Fibroblast of skin of right biceps (primary cell): ENCODE measurements at regions not wholly inside any gene's neighbourhood (a gene's known extent, or its start where the extent isn't known, plus 50 kb on each side); places are given as distances from the start of the nearest gene placed in this dataset.
A peak's percentile ranks its signal among the peaks of the same experiment; 100 is the strongest.
"Not testable (repeated sequence)": the region's sequence is repeated elsewhere in the genome, so short reads cannot be mapped to it uniquely, and the experiment has no call there.

ENCODE experiments used
- DNase-seq: peaks from one replicate; pipeline ENCODE4 v3.0.0-alpha.2; 2013

DNA sequence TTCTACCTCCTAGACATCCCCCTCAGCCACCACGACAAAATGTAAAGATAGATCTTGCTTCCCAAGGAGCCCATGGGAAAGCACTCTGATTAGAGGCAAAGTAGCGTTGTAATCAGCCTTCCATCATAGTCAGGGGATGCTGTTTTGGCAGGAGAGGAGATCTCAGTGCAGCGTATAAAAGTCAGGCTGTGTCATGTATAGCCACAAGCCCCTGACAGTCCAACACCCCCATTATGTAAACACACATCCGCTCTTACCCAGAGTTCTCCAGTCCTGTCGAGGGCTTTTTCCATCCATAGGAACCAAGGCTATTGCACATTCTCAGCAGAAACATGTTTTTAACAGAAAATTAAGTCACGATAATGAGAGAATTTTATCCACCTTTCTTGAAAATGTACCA is 156.3 kb downstream of the CYSLTR2 start:
- DNase-seq: no peak

DNA sequence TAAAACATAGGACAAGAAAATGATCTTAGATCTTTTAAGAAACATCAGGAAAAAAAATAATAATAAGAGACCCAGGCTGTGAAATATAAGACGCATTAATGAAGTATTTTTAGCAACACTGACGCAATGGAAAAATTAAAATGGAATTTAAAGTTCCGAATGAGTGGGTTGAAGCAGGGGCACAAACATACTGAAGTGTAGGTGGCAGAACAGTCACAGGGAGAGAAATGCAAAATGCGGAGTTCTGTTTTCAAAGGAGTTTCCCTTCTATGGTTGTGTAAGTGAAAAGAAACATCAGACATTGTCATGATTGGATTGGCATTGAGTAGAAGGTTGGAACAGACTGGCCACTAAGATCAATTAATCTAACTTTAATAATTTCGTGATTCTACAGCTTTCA is 159.8 kb downstream of the CYSLTR2 start:
- no peak for DNase-seq

DNA sequence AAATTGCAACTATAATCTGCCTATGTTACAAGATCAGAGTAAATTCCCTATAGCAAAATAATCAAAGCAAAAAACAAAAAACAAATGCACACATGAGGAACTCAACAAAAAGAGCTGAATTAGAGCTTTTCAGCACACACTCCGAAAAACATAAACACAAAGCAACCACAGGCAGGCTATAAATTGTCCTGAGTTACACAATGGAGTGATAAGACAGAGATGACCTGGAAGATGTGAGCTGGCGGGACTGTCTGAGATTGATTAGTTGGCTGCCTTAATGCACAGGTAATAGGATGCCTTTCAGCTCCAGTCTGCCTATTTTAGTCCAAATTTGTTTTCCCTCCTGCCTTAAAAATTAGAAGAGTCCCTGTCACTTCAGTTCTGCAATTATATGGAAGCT is 159.0 kb upstream of the FNDC3A start:
- no peak for DNase-seq

DNA sequence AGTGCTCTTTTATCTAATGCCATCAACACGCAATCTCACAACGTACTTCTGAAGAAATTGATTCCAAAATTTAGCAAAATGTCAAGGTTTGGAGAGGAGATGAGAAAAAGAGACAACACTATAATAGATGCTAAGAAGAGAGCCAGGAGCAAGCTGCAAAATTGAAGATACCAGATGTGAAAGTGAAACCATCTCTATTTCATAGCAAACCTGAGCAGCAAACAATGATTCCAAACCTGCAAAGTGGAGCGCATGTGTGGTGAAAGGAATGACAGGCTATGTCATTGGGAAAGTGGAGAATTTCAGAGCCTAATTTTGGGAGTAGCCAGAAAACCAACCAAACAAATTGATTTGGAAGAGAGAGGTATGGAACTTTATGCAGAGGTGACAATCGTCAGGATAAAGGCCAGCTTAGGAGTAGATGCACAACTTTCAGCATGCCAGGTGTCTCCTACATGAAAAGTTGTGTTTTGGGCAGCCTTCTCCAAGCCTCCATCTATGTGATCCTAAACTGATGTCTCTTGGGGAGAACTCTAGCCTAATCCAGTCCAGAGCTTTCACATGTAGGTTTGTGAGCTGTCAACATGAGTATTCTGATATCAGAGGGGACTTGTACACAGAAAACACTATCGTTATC is 158.4 kb upstream of the FNDC3A start:
- DNase-seq: no peak

DNA sequence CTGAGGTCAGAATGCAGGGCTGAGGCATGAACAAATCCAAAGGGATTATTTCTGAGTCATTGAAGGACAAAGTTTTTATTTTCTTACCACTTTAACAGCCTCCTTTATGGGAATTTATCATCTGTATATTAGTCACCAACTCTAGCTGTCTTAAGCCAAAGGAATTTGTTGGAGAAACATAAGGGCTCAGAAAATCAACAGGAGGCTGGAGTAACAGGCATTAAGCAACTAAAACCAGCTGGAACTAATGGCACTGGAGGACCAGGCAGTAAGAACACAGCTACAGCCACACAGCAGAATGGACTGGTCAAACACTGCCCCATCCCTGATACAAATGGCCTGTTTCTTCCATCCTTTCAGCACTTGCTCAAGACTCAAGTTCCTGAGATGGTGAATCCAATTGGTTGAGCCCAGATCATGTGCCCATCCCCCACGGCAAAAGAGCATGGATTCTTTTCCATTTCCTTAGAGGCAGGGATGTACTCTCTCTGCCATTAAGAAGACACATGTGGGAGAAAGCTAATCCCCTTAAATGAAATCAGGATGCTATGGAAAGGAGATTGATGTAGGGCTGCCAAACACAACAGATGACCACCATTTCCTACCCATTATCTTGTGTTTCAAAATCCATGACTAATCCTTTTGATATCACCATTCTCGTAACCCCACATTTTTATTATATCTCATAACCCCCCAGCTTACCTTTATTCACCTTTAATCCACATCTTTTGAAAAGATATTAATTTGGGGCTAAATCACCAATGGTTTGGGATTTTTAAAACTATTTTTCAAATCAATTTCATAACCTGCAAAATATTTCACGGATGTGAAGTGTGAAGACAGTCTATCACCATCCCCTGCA is 157.0 kb upstream of the FNDC3A start:
- peak; percentile 94 for DNase-seq

DNA sequence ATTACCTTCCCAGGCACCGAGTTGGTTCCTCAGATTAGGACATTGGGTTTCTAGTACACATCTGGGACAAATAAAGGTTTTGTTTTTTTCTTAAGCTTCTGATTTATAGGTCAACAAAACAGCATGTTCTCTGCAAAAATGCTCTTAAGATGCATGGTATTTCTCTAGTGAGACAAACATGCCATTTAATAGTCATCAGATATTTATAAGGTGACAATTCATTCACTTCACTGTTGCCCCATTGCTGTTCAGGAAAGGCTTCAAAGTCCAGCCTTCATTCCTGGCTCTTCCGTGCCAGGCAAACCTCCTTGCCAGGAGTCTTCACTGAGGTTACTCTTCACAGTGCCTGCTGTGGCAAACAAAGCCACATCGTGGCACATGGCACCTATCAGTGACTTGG is 156.3 kb upstream of the FNDC3A start:
- DNase-seq: no peak

DNA sequence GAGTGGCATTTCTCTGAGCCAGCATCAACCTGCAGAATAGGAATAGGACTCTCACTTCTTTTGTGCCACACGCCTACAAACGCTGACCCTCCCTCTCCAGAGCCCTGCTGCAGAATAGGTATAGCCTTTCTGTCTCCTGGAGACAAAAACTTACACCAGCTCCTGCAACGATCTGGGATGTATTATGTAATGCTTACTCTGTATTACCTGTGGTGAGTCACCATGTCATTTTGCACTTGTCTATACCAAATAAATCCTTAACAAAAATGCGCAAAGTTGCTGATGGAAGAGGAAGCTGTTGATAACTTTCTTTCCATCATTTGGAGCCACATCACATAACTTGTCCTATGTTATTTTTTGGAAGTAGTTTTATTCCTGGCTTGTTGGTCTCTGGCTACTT is 155.8 kb upstream of the FNDC3A start:
- DNase-seq: no peak

DNA sequence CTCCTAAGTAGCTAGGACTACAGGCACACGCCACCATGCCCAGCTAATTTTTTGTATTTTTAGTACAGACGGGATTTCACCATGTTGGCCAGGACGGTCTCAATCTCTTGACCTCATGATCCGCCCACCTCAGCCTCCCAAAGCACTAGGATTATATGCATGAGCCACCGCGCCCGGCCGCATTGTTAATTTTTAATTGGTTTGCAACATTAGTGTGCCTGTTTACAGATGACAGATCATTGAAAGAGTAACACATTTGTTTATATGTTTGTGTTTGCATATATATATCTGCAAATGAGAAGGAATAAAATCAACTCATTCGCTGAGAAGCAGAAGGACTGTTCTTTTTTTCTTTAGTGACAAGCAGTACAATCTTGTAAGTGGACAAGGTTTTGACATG is 152.2 kb upstream of the FNDC3A start:
- DNase-seq: not testable (repeated sequence)

DNA sequence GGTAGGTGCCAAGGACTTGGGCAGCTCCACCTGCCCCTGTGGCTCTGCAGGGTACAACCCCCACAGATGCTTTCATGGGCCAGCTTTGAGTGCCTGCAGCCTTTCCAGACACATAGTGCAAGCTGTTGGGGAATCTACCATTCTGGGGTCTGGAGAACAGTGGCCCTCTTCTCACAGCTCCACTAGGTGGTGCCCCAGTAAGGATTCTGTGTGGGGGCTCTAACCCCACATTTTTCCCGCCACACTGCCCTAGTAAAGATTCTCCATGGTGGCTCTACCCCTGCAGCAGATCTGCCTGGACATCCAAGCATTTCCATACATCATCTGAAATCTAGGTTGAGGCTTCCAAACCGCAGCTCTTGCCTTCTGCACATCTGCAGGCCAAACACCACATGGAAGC is 149.7 kb upstream of the FNDC3A start:
- no peak for DNase-seq

DNA sequence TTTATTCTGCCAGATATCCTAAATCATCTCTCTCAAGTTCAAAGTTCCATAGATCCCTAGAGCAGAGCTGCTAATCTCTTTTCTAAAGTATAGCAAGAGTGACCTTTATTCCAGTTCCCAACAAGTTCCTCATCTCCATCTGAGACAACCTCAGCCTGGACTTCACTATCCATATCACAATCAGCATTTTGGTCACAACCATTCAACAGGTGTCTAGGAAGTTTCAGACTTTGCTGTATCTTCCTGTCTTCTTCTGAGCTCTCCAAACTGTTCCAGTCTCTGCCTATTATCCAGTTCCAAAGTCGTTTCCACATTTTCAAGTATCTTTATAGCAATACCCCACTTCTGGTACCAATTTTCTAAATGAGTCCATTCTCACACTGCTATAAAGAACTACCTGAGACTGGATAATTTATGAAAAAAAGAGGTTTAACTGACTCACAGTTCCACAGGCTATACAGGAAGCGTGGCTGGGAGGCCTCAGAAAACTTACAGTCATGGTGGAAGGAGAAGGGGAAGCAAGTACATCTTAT is 148.7 kb upstream of the FNDC3A start:
- not testable (repeated sequence) for DNase-seq

DNA sequence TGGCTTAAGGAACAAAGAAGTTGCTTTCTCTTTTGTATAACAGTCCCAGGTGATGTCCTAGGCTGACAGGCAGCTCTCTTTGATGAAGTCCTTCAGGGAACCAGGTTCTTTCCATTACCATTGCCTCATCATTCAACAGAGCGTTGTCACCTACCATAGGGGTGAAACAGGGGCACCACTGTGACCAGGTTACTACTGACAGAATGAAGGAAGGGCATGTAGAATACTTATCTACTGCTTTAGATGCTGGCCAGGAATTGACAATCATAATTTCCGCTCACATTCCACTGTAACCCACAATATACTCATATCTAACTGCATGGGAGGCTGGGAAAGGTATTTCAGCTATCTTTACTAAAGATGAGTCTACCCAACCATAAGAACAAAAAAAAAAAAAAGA is 148.0 kb upstream of the FNDC3A start:
- peak; percentile 13 for DNase-seq

DNA sequence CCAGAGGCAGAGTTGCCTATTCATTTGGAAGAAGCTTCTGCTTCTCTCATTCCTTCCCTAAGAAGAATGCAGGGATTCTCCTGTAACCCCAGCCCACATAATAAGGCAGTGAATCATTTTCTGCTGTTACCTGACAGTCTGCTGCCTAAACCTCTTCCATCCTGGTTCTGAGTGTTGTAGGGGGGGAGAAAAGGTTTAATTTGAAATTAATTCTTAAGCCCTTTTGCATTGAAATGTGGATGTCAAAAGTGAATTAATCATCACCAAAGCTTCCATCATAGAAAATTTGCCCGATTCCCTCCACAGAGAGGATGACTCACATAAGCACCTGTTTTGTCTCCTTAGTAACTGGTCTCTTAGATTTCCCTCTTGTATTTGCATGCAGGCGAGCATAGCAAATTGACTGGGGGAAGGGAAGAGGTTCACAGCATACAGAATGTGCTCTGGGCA is 146.7 kb upstream of the FNDC3A start:
- no peak for DNase-seq

DNA sequence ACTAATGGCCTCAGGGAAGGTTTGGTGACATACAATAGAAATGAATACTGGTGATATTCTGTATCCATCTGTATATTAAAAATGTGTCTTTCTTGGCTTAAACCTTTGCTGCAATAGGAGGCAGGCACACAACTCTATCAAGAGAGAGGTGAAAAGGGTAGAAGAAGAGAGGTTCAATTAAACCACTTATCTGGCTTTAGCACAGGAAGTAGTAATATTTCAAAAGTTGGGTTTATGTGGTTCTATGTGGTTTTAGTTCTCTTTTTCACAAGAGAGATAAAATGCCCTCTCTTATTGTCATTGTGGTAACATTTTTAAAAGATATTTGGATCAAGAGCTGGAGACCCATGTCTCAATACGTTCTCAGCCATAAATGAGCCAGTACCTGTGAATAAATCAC is 146.2 kb upstream of the FNDC3A start:
- DNase-seq: no peak

DNA sequence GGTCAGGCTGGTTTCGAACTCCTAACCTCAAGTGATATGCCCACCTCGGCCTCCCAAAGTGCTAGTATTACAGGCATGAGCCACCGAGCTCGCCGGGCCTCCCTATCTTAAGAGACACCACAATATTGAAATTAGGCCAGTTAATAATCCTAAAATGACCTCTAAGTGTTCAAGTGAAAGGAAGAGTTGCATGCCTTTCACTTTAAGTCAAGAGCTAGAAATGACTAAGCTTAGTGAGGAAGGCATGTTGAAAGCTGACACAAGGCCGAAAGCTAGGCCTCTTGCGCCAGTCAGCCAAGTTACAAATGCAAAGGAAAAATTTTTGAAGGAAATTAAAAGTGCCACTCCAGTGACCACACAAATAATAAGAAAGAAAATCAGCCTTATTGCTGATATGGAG is 144.5 kb upstream of the FNDC3A start:
- DNase-seq: no peak

DNA sequence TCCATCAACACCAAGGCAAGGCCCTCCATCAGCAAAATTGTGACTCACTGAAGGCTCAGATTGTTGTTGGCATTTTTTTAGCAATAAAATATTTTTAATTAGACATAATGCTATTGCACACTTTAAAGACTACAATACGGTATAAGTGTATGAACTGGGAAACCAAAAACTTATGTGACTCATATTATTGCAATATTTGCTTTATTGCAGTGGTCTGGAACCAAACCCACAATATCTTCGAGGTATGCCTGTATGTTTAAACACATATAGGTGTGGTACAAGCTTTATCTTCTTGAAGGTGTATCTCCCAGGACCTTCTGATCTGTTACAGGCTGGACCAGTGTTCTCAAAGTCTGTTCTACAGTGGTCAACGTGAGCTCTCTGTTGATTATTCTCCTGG is 142.3 kb upstream of the FNDC3A start:
- DNase-seq: no peak

DNA sequence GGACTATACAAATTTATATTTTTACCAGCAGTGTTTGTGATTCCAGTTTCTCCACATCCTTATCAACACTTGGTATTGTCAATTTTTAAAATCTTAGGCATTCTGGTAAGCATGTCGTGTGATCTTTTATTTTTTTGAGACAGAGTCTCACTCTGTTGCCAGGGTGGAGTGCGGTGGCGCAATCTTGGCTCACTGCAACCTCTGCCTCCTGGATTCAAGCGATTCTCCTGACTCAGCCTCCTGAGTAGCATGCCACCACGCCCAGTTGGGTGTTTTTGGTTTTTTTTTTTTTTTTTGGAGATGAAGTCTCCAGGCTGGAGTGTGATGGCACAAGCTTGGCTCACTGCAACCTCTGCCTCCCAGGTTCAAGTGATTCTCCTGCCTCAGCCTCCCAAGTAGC is 140.4 kb upstream of the FNDC3A start:
- not testable (repeated sequence) for DNase-seq

DNA sequence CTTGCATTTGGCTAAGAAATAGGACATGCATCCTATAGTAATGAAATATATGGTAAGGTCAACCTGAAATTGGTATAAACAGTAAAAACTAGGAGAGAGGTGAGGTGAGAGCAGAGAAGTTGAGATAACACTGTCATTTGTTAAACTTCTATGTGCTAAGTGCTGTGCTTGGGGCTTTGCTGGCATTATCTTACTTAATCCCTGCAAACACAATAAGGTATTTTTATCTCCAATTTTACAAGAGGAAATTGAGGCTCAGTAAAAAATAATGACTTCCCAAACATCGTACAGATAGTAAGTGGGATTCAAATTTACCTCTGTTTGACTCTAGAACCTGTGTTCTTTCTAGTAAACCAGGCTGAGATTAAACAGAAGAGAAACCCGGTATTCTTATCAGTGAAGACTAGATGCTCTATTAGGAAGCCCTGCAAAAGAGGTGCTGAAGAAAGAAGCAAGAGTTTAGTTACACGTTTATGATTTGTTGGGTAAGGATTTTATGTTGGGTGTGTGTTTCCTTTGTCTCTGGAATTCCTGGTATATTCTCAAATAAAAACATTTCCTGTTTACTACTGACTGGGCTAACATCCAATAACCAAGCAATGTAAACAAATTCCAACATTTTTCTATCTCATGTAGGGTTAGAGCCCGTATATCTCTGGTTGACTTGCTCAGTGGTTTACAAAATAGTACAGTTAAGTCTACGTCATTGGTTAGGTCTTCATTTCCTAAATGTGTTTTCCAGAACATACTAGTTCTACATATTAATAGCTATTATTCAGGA is 137.3 kb upstream of the FNDC3A start:
- no peak for DNase-seq

DNA sequence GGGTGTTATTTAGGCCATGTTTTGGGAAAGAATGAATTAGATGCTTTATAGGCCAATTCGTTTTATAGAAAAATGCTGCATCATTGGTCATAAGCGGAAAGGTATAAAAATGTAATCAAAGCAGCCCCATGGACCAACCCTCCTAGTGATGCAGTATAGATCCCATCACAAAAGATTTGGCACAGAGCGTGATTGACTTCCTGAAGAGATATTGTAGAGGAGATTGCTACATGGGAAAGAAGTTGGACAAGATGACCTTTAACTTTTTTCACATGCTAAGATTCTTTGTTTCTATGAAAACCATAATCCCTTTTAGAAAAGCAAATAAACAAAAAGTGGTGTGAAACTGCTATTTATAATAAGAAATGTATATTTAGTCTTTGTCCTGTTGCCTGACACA is 136.5 kb upstream of the FNDC3A start:
- no peak for DNase-seq

DNA sequence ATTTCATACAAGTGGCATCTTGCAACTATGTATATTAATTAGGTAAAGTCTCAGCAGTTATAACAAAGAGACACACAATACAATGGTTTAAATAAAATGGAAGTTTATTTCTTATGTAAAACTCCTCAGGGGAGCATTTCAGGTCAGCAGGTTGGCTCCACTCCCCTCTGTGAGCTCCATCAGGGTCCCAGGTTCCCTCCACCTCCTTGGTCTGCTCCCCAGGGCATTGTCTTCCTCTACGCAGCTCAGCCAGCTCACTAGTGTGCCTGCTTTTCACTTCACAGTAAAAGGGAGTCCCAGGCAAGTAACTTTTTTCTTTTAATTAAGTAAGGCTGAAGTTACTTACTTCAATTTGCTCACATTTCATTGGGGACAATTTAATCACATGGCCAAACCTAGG is 135.3 kb upstream of the FNDC3A start:
- no peak for DNase-seq

DNA sequence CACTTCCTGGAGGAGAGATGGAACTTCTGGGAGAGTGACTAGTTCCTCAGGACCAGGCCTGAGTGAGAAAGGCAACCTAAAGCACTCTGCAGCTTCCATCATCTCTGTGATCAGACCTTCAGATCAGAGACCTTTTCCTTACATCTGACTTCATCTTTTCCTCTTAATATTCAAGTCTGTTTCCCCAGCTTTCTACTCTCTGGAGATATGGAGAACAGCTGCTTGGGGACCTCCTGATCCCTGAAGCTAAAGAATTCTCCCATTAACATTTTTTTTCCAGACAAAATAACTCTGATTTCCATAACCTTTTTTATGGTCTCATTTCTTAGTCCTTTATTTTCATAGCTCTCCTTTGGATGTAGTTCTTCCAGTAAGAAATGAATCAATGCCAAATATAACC is 133.4 kb upstream of the FNDC3A start:
- DNase-seq: no peak

DNA sequence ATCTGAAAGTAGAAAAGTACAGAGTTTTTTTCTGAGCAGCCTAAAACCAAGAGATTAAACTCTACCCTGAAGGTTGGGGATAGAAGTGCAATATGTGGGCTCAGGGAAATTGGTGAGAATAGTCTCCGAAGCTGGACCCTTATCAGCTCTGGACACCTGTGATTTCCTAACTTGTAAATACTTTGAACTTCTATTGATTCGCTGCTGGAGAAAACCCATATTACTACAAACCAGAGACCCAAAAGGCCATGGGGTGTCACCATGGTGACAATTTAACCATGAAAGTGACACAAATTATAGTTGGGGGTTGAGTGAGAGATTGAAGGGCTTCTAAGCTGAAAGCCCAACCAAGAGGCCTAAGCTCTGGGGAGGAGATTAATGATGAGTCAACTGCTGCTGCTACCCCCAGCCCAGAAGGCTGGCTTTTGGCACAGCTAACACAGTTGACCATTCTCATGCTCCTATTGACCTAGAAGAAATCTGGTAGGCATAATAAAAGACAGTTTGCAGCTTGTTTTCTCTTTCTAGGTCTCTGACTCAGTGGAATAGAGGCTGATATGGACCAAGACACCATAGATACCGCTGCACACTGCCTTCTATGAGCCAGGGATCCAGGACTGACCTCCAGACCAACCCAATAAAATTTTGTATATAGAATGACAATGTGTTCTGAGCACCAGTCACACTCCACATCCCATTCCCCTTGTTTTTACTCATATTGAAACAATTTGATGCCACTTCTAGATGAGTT is 131.9 kb upstream of the FNDC3A start:
- DNase-seq: no peak

DNA sequence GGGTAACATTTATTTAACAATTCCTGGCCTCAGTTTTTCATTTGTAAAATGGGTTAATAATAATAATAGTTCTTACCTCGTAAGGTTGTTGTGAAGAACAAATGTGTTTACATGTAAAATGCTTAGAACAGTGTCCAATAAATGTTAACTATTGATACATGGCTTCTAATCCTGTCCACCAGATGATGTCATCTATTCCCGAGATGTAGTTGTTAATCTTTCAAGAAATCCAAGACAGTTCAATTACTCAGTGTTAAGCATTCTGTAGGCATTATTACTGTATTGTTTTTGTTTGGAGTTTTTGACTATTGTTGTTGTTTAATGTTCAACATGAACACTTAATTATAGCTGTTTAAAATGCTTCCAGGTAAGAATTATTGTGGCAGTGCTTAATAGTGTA is 131.0 kb upstream of the FNDC3A start:
- DNase-seq: no peak

DNA sequence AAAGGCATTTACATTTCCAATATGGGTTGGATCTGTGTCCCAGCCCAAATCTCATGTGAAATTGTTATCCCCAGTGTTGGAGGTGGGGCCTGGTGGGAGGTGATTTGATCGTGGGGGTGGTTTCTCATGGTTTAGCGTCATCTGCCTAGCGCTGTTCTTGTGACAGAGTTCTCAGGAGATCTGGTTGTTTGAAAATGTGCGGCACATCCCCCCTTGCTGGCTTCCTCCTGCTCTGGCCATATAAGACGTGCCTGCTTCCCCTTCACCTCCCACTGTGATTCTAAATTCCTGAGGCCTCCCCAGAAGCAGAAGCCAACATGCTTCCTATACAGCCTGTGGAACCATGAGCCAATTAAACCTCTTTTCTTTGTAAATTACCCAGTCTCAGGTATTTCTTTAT is 126.2 kb upstream of the FNDC3A start:
- peak; percentile 39 for DNase-seq
